PC-3 (cell line): ENCODE measurements at regions not wholly inside any gene's neighbourhood (a gene's known extent, or its start where the extent isn't known, plus 50 kb on each side); places are given as distances from the start of the nearest gene placed in this dataset.

Experiments used
- ATAC-seq: fragments of 200-7000 bp; cut with Tn5 transposase; 2 replicates; pipeline ENCODE4 v1.9.1; 2020; ENCODE audit warnings: mild to moderate bottlenecking, moderate library complexity
- BruUV-seq: library from RNA; stranded (reverse); fragments of 400-500 nt; replicated peaks from 2 replicates; lab custom pipeline; 2021; lab: Mats Ljungman, UMichigan
- CTCF ChIA-PET: fragments of 300-600 bp; sonication (Branson Sonifier 250); formaldehyde crosslinking; loops from one replicate; lab custom pipeline; 2022; ENCODE audit warnings: antibody characterized with exemption; lab: Charles Lee
- POLR2A ChIA-PET: fragments of 300-600 bp; sonication (Branson Sonifier 250); formaldehyde crosslinking; loops from one replicate; lab custom pipeline; 2022; ENCODE audit warnings: antibody characterized with exemption; ENCODE audit not compliant: unreplicated experiment; lab: Charles Lee
- DNase-seq: peaks from one replicate; pipeline ENCODE4 v3.0.0-alpha.2; 2015
- H2AFZ ChIP-seq: fragments of 300-600 bp; sonication (generic); 2 replicates; pipeline ENCODE4 v1.6.0; 2016; ENCODE audit warnings: antibody characterized with exemption, low read length
- H3F3A ChIP-seq: fragments of 300-600 bp; sonication (generic); one replicate; pipeline ENCODE4 v1.6.0; 2017; ENCODE audit warnings: antibody characterized with exemption, low read length, control low read depth, mild to moderate bottlenecking; ENCODE audit not compliant: unreplicated experiment
- H3K27ac ChIP-seq: fragments of 300-600 bp; sonication (generic); 2 replicates; pipeline ENCODE4 v1.5.1; 2016; ENCODE audit warnings: mild to moderate bottlenecking, low read length
- H3K27me3 ChIP-seq: fragments of 300-600 bp; sonication (generic); 2 replicates; pipeline ENCODE4 v1.6.1; 2016; ENCODE audit warnings: low read length, mixed read lengths
- H3K36me3 ChIP-seq: fragments of 300-600 bp; sonication (generic); 2 replicates; pipeline ENCODE4 v1.6.1; 2016; ENCODE audit warnings: low read depth, mixed run types, low read length, mixed read lengths
- H3K4me1 ChIP-seq: fragments of 300-600 bp; sonication (generic); 2 replicates; pipeline ENCODE4 v1.5.1; 2016; ENCODE audit warnings: low read length; ENCODE audit not compliant: insufficient read depth
- H3K4me2 ChIP-seq: fragments of 300-600 bp; sonication (generic); 2 replicates; pipeline ENCODE4 v1.6.0; 2016; ENCODE audit warnings: low read length
- H3K4me3 ChIP-seq: fragments of 300-600 bp; sonication (generic); 2 replicates; pipeline ENCODE4 v1.5.1; 2016; ENCODE audit warnings: mild to moderate bottlenecking, low read length, mixed read lengths
- H3K79me2 ChIP-seq: fragments of 300-600 bp; sonication (generic); 2 replicates; pipeline ENCODE4 v1.6.1; 2017; ENCODE audit warnings: low read length, mixed read lengths
- H3K9ac ChIP-seq: fragments of 300-600 bp; sonication (generic); 2 replicates; pipeline ENCODE4 v1.6.0; 2016; ENCODE audit warnings: mild to moderate bottlenecking, low read length
- H3K9me2 ChIP-seq: fragments of 300-600 bp; sonication (generic); replicated peaks from 2 replicates; pipeline ENCODE4 v1.6.1; 2016; ENCODE audit warnings: mixed run types, low read length, mixed read lengths
- H3K9me3 ChIP-seq: fragments of 300-600 bp; sonication (generic); 2 replicates; pipeline ENCODE4 v1.6.1; 2016; ENCODE audit warnings: low read length, mixed read lengths
- H4K20me1 ChIP-seq: fragments of 300-600 bp; sonication (generic); 2 replicates; pipeline ENCODE4 v1.6.1; 2016; ENCODE audit warnings: low read length, mixed read lengths
- EZH2 ChIP-seq: fragments of 300-600 bp; sonication (generic); IDR thresholded peaks from one replicate; pipeline ENCODE4 v1.6.1; 2017; ENCODE audit warnings: antibody characterized with exemption, mild to moderate bottlenecking, low read length; ENCODE audit not compliant: unreplicated experiment
- EZH2phosphoT487 ChIP-seq: fragments of 300-600 bp; sonication (generic); IDR thresholded peaks from 2 replicates; pipeline ENCODE4 v1.6.1; 2018; ENCODE audit warnings: mild to moderate bottlenecking, antibody characterized with exemption, low read length, borderline replicate concordance
- intact Hi-C: fragments of 100-400 bp; cut with micrococcal nuclease; formaldehyde crosslinking; loops from 2 replicates; pipeline ENCODE4 v1.9.0; 2023
- TF ChIP-seq, protein P1 (sequence below): fragments of 300-600 bp; sonication (generic); conservative IDR thresholded peaks from 2 replicates; pipeline ENCODE4 v1.5.1; 2017; ENCODE audit warnings: antibody characterized with exemption, low read depth, mild to moderate bottlenecking, low read length

DNA sequence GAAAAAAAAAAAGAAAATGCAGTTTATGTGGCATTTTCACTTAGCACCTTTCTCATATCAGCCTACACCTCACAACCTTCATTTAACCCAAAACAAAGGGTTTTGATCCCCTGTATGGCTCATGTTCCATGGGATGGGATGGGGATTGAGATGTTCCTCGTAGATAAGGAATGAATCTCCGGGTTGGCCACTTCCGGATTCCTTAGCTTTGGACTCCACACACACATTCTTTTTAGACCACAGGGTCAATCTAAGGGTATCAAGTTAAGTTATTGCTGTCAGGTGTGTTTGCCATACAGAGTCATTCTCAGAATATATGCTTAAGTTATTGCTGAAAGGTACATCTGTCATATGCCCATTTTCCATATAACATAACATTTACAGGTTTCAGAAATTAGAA, 301.4 kb upstream of the TGFBR2 start:
- no peaks in the 10 kb centered on the region for H3F3A ChIP-seq
- no peaks in the 10 kb centered on the region for H3K27me3 ChIP-seq
- ATAC-seq, result no peak
- intact Hi-C loops, result no loop called here
- POLR2A ChIA-PET, result no interaction called here
- no peaks in the 10 kb centered on the region for H4K20me1 ChIP-seq
- no peaks in the 10 kb centered on the region for H3K36me3 ChIP-seq
- no peak overlapping the region for H3K27ac ChIP-seq
- peaks cover 7% of the 10 kb centered on the region; the same call in 1 of the 2 replicates for H3K9me3 ChIP-seq
- no peaks in the 10 kb centered on the region for H3K4me1 ChIP-seq
- TF ChIP-seq EZH2 (no peak), EZH2phosphoT487 (no peak)
- TF ChIP-seq, protein P1, sequence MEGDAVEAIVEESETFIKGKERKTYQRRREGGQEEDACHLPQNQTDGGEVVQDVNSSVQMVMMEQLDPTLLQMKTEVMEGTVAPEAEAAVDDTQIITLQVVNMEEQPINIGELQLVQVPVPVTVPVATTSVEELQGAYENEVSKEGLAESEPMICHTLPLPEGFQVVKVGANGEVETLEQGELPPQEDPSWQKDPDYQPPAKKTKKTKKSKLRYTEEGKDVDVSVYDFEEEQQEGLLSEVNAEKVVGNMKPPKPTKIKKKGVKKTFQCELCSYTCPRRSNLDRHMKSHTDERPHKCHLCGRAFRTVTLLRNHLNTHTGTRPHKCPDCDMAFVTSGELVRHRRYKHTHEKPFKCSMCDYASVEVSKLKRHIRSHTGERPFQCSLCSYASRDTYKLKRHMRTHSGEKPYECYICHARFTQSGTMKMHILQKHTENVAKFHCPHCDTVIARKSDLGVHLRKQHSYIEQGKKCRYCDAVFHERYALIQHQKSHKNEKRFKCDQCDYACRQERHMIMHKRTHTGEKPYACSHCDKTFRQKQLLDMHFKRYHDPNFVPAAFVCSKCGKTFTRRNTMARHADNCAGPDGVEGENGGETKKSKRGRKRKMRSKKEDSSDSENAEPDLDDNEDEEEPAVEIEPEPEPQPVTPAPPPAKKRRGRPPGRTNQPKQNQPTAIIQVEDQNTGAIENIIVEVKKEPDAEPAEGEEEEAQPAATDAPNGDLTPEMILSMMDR, result no peak
- H3K79me2 ChIP-seq, result no peaks in the 10 kb centered on the region
- no peak overlapping the region for H3K9ac ChIP-seq
- H2AFZ ChIP-seq, result no peak overlapping the region
- H3K9me2 ChIP-seq, result no peaks in the 10 kb centered on the region
- H3K4me3 ChIP-seq, result no peak overlapping the region
- CTCF ChIA-PET, result no interaction called here
- no peak overlapping the region for H3K4me2 ChIP-seq
- DNase-seq, result no peak
- no TSS peak for BruUV-seq

- H2AFZ ChIP-seq, result no peak overlapping the region
- BruUV-seq, result no TSS peak
- no peaks in the 10 kb centered on the region for H3K27me3 ChIP-seq
- H3K4me2 ChIP-seq, result no peak overlapping the region
- intact Hi-C loops, result no loop called here
- H3K4me3 ChIP-seq, result no peak overlapping the region
- H3K9me2 ChIP-seq, result no peaks in the 10 kb centered on the region
- H3F3A ChIP-seq, result no peaks in the 10 kb centered on the region
- H4K20me1 ChIP-seq, result no peaks in the 10 kb centered on the region
- no peaks in the 10 kb centered on the region for H3K36me3 ChIP-seq
- no peak overlapping the region for H3K9ac ChIP-seq
- peaks cover 7% of the 10 kb centered on the region; the same call in 1 of the 2 replicates for H3K9me3 ChIP-seq
- TF ChIP-seq EZH2 (no peak), EZH2phosphoT487 (no peak)
- TF ChIP-seq, protein P1, result no peak
- DNase-seq (no peak), ATAC-seq (no peak)
- POLR2A ChIA-PET, result no interaction called here
- no peaks in the 10 kb centered on the region for H3K79me2 ChIP-seq
- no peaks in the 10 kb centered on the region for H3K4me1 ChIP-seq
- CTCF ChIA-PET, result no interaction called here
- no peak overlapping the region for H3K27ac ChIP-seq
Measured at GRCh38 chr3:30306896-30307295, 299.5 kb upstream of the TGFBR2 start.

- Histone ChIP-seq H3F3A (no peaks in the 10 kb centered on the region), H3K9me2 (no peaks in the 10 kb centered on the region), H3K4me3 (no peak overlapping the region), H4K20me1 (no peaks in the 10 kb centered on the region), H3K4me2 (no peak overlapping the region), H3K27ac (no peak overlapping the region), H3K9ac (no peak overlapping the region), H3K79me2 (no peaks in the 10 kb centered on the region), H2AFZ (no peak overlapping the region), H3K9me3 (peaks cover 7% of the 10 kb centered on the region; the same call in 1 of the 2 replicates), H3K4me1 (no peaks in the 10 kb centered on the region), H3K27me3 (no peaks in the 10 kb centered on the region), H3K36me3 (no peaks in the 10 kb centered on the region)
- CTCF ChIA-PET, result no interaction called here
- intact Hi-C loops, result no loop called here
- no TSS peak for BruUV-seq
- DNase-seq (no peak), ATAC-seq (no peak)
- POLR2A ChIA-PET, result no interaction called here
- TF ChIP-seq, protein P1, result no peak
- no peak for TF ChIP-seq EZH2
- TF ChIP-seq EZH2phosphoT487, result no peak
Measured at GRCh38 chr3:30307372-30307950, 298.9 kb upstream of the TGFBR2 start.
